K562 (cell line): ENCODE measurements at regions not wholly inside any gene's neighbourhood (a gene's known extent, or its start where the extent isn't known, plus 50 kb on each side); places are given as distances from the start of the nearest gene placed in this dataset.

Experiments
- ATAC-seq: fragments of 200-7000 bp; cut with Tn5 transposase; 3 replicates; pipeline ENCODE4 v1.9.1; 2020; ENCODE audit warnings: moderate library complexity
- BruUV-seq: library from RNA; stranded (reverse); fragments of 400-500 nt; replicated peaks from 2 replicates; lab custom pipeline; 2021; lab: Mats Ljungman, UMichigan
- CTCF ChIA-PET: fragments of 300-600 bp; formaldehyde crosslinking; extraction: SDS; loops from one replicate; lab custom pipeline; 2021; ENCODE audit warnings: low intra/inter-chr PET ratio; lab: Yijun Ruan, JAX
- POLR2A ChIA-PET: fragments of 300-600, 350-650 bp; sonication (Branson Sonifier 250); formaldehyde crosslinking; extraction: SDS; loops from one replicate; lab custom pipeline; 2021; ENCODE audit warnings: antibody characterized with exemption, inconsistent platforms; lab: Yijun Ruan, JAX
- DNase-seq, 4 experiments: peaks; one replicate each; pipeline versions ENCODE4 v3.0.0 to v3.0.0-alpha.2; 2011 to 2018; ENCODE audit warnings: low spot score in 3 of 4, mixed read lengths in 3 of 4; ENCODE audit errors: extremely low read depth in 1 of 4
- FAIRE-seq: peaks from 2 replicates; lab custom pipeline; 2011; peaks lifted over from hg19 to GRCh38; lab: Jason Lieb, UNC
- H2AFZ ChIP-seq: 2 replicates; pipeline ENCODE4 v1.6.0; 2011; ENCODE audit warnings: low read depth, low read length, control low read depth, inconsistent platforms
- H3K27ac ChIP-seq: fragments of 200-600 bp; 3 replicates; pipeline ENCODE4 v1.8.0; 2011; ENCODE audit warnings: low read depth, mild to moderate bottlenecking, control low read depth, inconsistent platforms, low read length, moderate library complexity, mixed read lengths; ENCODE audit errors: extremely low read depth
- H3K27me3 ChIP-seq, 2 experiments: fragments of 300-600 bp in 1 of 2; 2 replicates in 1 of 2; 3 replicates in 1 of 2; pipeline versions ENCODE4 v1.6.0 to v1.8.0; 2011; ENCODE audit warnings: inconsistent platforms in 2 of 2, low read length in 2 of 2, mild to moderate bottlenecking in 1 of 2, mixed read lengths in 1 of 2, moderate library complexity in 1 of 2; ENCODE audit not compliant: control insufficient read depth in 2 of 2, insufficient read depth in 2 of 2
- H3K36me3 ChIP-seq: fragments of 300-600 bp; 3 replicates; pipeline ENCODE4 v1.8.0; 2011; ENCODE audit warnings: mild to moderate bottlenecking, low read length, inconsistent platforms; ENCODE audit not compliant: control insufficient read depth, insufficient read depth
- H3K4me1 ChIP-seq, 2 experiments: fragments of 200-600 bp in 1 of 2; replicated peaks in 1 of 2; 2 replicates in 1 of 2; 3 replicates in 1 of 2; pipeline versions ENCODE4 v1.5.1 to v1.8.0; 2011; ENCODE audit warnings: inconsistent platforms in 2 of 2, low read length in 2 of 2, mild to moderate bottlenecking in 1 of 2, mixed read lengths in 1 of 2, moderate library complexity in 1 of 2; ENCODE audit not compliant: control insufficient read depth in 2 of 2, insufficient read depth in 2 of 2
- H3K4me2 ChIP-seq: 2 replicates; pipeline ENCODE4 v1.6.1; 2011; ENCODE audit warnings: low read length, control low read depth, inconsistent platforms, mixed read lengths; ENCODE audit not compliant: insufficient read depth
- H3K4me3 ChIP-seq: fragments of 200-600 bp; sonication (generic), shearing (Covaris generic); 2 replicates; pipeline ENCODE4 v1.5.1; 2016; ENCODE audit warnings: control low read depth, inconsistent platforms
- H3K79me2 ChIP-seq: fragments of 200-600 bp; 3 replicates; pipeline ENCODE4 v1.8.0; 2011; ENCODE audit warnings: low read length, inconsistent platforms; ENCODE audit not compliant: control insufficient read depth, insufficient read depth
- H3K9ac ChIP-seq, 2 experiments: 2 replicates each; pipeline versions ENCODE4 v1.6.0 to v1.6.1; 2011; ENCODE audit warnings: low read depth in 2 of 2, low read length in 2 of 2, control low read depth in 1 of 2, inconsistent platforms in 1 of 2, mild to moderate bottlenecking in 1 of 2, mixed read lengths in 1 of 2; ENCODE audit not compliant: insufficient read depth in 1 of 2
- H3K9me1 ChIP-seq: one replicate; pipeline ENCODE4 v1.6.0; 2011; ENCODE audit warnings: inconsistent platforms, mild to moderate bottlenecking, low read length, moderate library complexity; ENCODE audit not compliant: control insufficient read depth, insufficient read depth
- H3K9me3 ChIP-seq: replicated peaks from 2 replicates; pipeline ENCODE4 v1.5.1; 2011; ENCODE audit warnings: low read depth, low read length, inconsistent platforms; ENCODE audit not compliant: control insufficient read depth, insufficient read depth
- H4K20me1 ChIP-seq: replicated peaks from 2 replicates; pipeline ENCODE4 v1.6.1; 2011; ENCODE audit warnings: low read length, inconsistent platforms, mixed read lengths; ENCODE audit not compliant: control insufficient read depth, insufficient read depth
- CBX5 ChIP-seq: IDR thresholded peaks from 2 replicates; pipeline ENCODE4 v1.6.1; 2014; ENCODE audit warnings: low read depth, borderline replicate concordance
- CBX8 ChIP-seq: fragments of 200-600 bp; sonication (generic); IDR thresholded peaks from 2 replicates; pipeline ENCODE4 v1.6.1; 2012; ENCODE audit warnings: borderline replicate concordance, mixed run types, low read depth, mild to moderate bottlenecking, moderate library complexity, mixed read lengths, low read length, control low read depth, inconsistent platforms; ENCODE audit not compliant: poor library complexity, severe bottlenecking; ENCODE audit errors: extremely low read depth
- CHCHD3 ChIP-seq: fragments of 250-450 bp; sonication (Bioruptor Pico); IDR thresholded peaks from 2 replicates; pipeline ENCODE4 v2.1.2; 2022; ENCODE audit warnings: mild to moderate bottlenecking
- EWSR1 ChIP-seq: fragments of 450-650 bp; IDR thresholded peaks from 2 replicates; pipeline ENCODE4 v1.6.1; 2018; ENCODE audit warnings: borderline replicate concordance, mild to moderate bottlenecking, low read depth, moderate library complexity; ENCODE audit not compliant: partially characterized antibody
- NCOA2 ChIP-seq, 2 experiments: fragments of 450-650 bp; IDR thresholded peaks; 2 replicates each; pipeline ENCODE4 v1.6.1; 2018; ENCODE audit warnings: mild to moderate bottlenecking in 2 of 2, moderate library complexity in 1 of 2; ENCODE audit not compliant: partially characterized antibody in 2 of 2
- RBM25 ChIP-seq: fragments of 200-400 bp; formaldehyde crosslinking; IDR thresholded peaks from 2 replicates; pipeline ENCODE4 v1.6.1; 2018; ENCODE audit warnings: low read length, low read depth, moderate library complexity; ENCODE audit not compliant: severe bottlenecking
- WGBS: fragments of 100-300 bp; shearing (Covaris generic); methylation state at CpG from one replicate; pipeline ENCODE4 v1.1.6; 2016; ENCODE audit warnings: low coverage, mixed read lengths; ENCODE audit not compliant: insufficient coverage; ENCODE audit errors: missing lambda C conversion rate; 5-methylcytosine and 5-hydroxymethylcytosine counted together
- in situ Hi-C: fragments of 300-500 bp; cut with MboI; formaldehyde crosslinking; loops from 4 replicates; pipeline ENCODE4 v1.15.0; 2018; ENCODE audit warnings: inconsistent platforms, mixed read lengths
- intact Hi-C: fragments of 100-400 bp; cut with micrococcal nuclease; formaldehyde crosslinking; loops from 2 replicates; pipeline ENCODE4 v1.14.2; 2022

DNA sequence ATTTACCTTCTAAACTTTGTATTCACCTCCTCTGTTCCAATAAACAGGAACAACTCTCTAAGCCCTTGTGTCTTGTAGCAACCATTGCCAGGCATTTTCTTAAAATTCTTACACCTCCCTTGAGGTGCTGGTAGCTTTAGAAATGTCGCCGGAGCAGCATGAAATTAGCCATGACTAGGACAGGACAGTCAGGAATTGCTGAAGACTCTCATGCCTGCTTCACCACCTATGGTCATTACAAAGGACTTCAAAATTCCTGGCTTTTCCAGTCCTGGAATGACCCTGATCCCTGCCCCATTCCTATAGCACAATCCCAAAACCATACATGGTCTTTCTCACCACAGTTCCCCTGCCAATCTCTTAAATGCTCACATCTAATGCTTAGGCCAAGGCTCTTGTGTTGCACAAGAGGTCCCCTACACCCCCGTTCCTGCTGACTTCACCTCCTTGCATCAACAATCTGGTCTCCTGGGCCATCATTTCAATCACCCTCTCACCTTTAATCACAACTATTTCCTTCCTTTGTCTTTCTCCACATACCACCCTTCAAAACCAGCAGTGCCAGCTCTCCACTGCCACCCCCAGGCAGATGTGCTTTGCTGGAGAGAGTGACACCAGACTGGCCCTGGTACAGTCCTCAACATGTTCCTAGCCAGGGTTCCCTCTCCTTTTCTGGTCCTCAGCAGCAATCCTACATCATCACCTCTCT lies 113.2 kb upstream of the TJP1 start:
- Histone ChIP-seq H3K79me2 (no peaks in the 10 kb centered on the region), H3K27ac (no peak overlapping the region), H3K27me3 (peaks cover 0 to 13% of the 10 kb centered on the region in 2 experiments; a peak in 1 of 5 replicates), H3K4me2 (no peak overlapping the region), H3K36me3 (no peaks in the 10 kb centered on the region), H3K9ac (no peak overlapping the region), H3K4me1 (no peaks in the 10 kb centered on the region), H2AFZ (no peak overlapping the region), H4K20me1 (no peaks in the 10 kb centered on the region), H3K9me1 (no peaks in the 10 kb centered on the region), H3K9me3 (no peaks in the 10 kb centered on the region), H3K4me3 (no peak overlapping the region)
- ATAC-seq (no peak), FAIRE-seq (no peak), DNase-seq (no peak)
- no peak for TF ChIP-seq CHCHD3 (CRISPR knock-in tag)
- TF ChIP-seq EWSR1 = no peak
- no peak for TF ChIP-seq CBX5
- TF ChIP-seq CBX8 = no peak
- TF ChIP-seq RBM25 = no peak
- no peak for TF ChIP-seq NCOA2 (IDR thresholded peaks at IDR 0.05; ENCODE audit: partially characterized antibody in 2 of 2)
- ChIA-PET POLR2A (no interaction called here), CTCF (no interaction called here)
- in situ Hi-C loops = no loop called here
- no TSS peak for BruUV-seq
- intact Hi-C loops = no loop called here
- WGBS = 0% methylated on average over 3 of the region's 3 CpGs
